ENCODE measurements at regions not wholly inside any gene's neighbourhood (a gene's known extent, or its start where the extent isn't known, plus 50 kb on each side); places are given as distances from the start of the nearest gene placed in this dataset.

DNA sequence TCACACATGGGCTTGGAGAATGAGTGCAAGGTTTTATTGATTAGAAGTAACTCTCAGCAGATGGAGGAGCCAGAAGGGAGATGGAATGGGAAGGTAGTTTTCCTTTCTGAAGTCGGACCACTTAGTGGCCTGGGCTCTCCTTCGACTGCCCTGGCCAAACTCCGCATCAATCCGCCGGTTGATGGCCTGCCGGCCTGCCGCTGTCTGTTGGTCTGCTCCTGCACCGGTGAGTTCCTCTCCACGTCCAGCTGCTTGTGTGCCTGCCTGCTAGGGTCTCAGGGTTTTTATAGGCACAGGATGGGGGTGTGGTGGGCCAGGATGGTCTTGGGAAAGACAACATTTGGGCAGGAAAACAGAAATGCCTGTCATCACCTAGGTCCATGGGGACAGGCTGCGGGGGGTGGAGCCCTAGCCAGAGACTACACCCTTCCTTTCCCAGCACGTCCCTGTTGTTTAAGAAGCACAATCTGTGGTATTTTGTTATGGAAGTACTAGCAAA, 837.0 kb downstream of the PDCD6IP start:
- H3K4me3 ChIP-seq (replicated peaks in 1 of 3), result no peak overlapping the region
- intact Hi-C loops (cut with DNase I), result no loop called here
- no peaks in the 10 kb centered on the region for H3K36me3 ChIP-seq
- 75 to 76% methylated on average over 9 to 11 of the region's 11 CpGs for WGBS, 2 donors
- TF ChIP-seq, protein P1, sequence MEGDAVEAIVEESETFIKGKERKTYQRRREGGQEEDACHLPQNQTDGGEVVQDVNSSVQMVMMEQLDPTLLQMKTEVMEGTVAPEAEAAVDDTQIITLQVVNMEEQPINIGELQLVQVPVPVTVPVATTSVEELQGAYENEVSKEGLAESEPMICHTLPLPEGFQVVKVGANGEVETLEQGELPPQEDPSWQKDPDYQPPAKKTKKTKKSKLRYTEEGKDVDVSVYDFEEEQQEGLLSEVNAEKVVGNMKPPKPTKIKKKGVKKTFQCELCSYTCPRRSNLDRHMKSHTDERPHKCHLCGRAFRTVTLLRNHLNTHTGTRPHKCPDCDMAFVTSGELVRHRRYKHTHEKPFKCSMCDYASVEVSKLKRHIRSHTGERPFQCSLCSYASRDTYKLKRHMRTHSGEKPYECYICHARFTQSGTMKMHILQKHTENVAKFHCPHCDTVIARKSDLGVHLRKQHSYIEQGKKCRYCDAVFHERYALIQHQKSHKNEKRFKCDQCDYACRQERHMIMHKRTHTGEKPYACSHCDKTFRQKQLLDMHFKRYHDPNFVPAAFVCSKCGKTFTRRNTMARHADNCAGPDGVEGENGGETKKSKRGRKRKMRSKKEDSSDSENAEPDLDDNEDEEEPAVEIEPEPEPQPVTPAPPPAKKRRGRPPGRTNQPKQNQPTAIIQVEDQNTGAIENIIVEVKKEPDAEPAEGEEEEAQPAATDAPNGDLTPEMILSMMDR (IDR thresholded peaks at IDR 0.05), result no peak
- TF ChIP-seq POLR2A (IDR thresholded peaks at IDR 0.05), result no peak
- no peak overlapping the region for H3K27ac ChIP-seq
- DNase-seq, result no peak
- no peaks in the 10 kb centered on the region for H3K27me3 ChIP-seq
- H3K4me1 ChIP-seq, result no peaks in the 10 kb centered on the region
- H3K9me3 ChIP-seq, result no peaks in the 10 kb centered on the region

DNA sequence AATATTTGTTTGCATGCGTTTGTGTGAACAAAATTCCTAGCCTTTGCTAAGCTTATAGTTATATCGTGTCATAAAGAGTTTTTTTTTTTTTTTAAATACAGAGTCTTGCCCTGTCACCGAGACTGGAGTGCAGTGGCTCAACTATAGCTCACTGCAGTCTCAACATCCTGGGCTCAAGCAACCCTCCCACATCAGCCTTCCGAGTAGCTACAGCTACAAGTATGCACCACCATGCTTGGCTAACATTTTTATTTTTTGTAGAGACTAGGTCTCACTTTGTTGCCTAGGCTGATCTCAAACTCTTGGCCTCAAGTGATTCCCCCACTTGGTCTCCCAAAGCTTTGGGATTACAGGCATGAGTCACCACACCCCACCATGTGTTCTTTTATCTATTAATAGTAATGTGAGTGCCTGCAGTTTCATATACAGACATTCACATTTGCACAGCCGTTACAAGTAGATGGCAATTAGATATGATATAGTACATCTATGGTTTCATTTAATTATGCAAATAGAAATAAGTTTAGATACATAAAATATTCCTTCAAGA, 848.6 kb downstream of the PDCD6IP start:
- intact Hi-C loops (cut with DNase I), result no loop called here
- no peaks in the 10 kb centered on the region for H3K36me3 ChIP-seq
- no peak for DNase-seq
- 68 to 74% methylated on average over 5 of the region's 5 CpGs for WGBS, 2 donors
- no peaks in the 10 kb centered on the region for H3K4me1 ChIP-seq
- H3K4me3 ChIP-seq (replicated peaks in 1 of 3), result no peak overlapping the region
- H3K27ac ChIP-seq, result no peak overlapping the region
- TF ChIP-seq, protein P1 (IDR thresholded peaks at IDR 0.05), result no peak
- TF ChIP-seq POLR2A (IDR thresholded peaks at IDR 0.05), result no peak
- H3K9me3 ChIP-seq, result no peaks in the 10 kb centered on the region
- no peaks in the 10 kb centered on the region for H3K27me3 ChIP-seq

DNA sequence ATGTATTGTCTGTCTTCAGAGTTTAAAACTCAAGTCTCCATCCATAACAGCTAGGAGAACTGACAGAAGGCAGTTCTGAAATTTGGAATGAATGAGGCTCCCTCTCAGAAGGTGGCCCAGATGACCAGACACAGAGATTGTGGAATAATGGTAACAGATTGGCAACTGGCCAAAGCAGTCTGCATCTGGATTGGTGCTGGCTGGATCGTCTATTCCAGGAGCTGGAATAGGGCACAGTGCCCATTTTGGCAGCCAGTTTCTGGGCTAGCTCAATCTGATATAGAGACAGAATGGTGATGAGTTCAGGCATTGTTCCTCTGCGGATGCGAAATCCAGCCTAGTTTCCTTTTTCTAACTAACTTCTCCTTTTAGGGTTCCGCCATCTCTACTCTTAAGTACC, 851.7 kb downstream of the PDCD6IP start:
- no peaks in the 10 kb centered on the region for H3K27me3 ChIP-seq
- H3K36me3 ChIP-seq, result no peaks in the 10 kb centered on the region
- H3K27ac ChIP-seq, result no peak overlapping the region
- no peaks in the 10 kb centered on the region for H3K4me1 ChIP-seq
- TF ChIP-seq POLR2A (IDR thresholded peaks at IDR 0.05), result no peak
- TF ChIP-seq, protein P1 (IDR thresholded peaks at IDR 0.05), result no peak
- 86 to 87% methylated on average over 4 of the region's 4 CpGs for WGBS, 2 donors
- no peaks in the 10 kb centered on the region for H3K9me3 ChIP-seq
- DNase-seq, result no peak
- no peak overlapping the region for H3K4me3 ChIP-seq (replicated peaks in 1 of 3)
- intact Hi-C loops (cut with DNase I), result no loop called here

DNA sequence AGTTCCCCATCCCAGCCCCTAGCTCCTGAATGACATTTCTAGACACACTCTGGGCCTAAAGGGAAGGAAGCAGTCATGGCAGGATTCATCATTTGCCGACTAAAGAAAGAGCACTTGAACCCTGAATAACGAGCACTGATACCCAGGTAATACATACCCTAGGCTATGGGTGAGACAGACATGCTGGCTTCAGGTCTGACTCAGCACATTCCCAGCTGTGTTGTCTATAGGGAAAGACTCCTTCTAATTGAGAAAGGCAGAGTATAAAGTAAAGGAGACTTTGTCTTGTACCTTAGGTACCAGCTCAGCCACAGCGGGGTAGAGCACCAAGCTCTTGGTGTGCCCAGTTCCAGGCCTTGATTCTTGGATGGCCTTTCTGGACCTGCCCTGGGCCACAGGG, 870.5 kb downstream of the PDCD6IP start:
- intact Hi-C loops (cut with DNase I), result no loop called here
- 82 to 91% methylated on average over 3 of the region's 3 CpGs for WGBS, 2 donors

DNA sequence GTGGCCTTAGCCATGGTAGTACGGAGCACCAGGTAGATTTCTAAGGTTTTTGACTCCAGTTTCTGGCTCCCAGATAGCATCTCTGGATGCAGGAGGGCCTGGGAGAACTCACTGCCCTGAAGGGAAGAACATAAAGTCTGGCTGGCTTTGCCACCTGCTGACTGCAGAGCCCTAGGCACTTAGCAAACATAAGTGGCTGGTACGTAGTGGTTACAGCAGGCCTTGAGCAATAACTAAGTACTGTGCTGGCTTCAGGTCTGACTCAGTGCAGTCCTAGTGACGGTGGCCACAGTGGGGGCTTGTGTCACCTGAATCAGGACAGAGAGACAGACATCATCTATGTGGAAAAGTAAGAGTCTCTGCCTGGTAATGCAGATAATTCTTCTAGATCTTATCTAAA, 871.1 kb downstream of the PDCD6IP start:
- Histone ChIP-seq H3K4me3 (replicated peaks in 1 of 3) (no peak overlapping the region), H3K36me3 (no peaks in the 10 kb centered on the region), H3K4me1 (no peaks in the 10 kb centered on the region), H3K27me3 (no peaks in the 10 kb centered on the region), H3K9me3 (no peaks in the 10 kb centered on the region), H3K27ac (no peak overlapping the region)
- intact Hi-C loops (cut with DNase I), result no loop called here
- WGBS, 2 donors, result 74 to 76% methylated on average over 3 of the region's 3 CpGs
- TF ChIP-seq POLR2A (IDR thresholded peaks at IDR 0.05), result no peak
- TF ChIP-seq, protein P1 (IDR thresholded peaks at IDR 0.05), result no peak
- no peak for DNase-seq

More for the DNA sequence above, 870.5 kb downstream of the PDCD6IP start:
- no peaks in the 10 kb centered on the region for H3K27me3 ChIP-seq
- no peaks in the 10 kb centered on the region for H3K36me3 ChIP-seq
- no peak overlapping the region for H3K4me3 ChIP-seq (replicated peaks in 1 of 3)
- DNase-seq, result no peak
- TF ChIP-seq POLR2A (IDR thresholded peaks at IDR 0.05), result no peak
- TF ChIP-seq, protein P1 (IDR thresholded peaks at IDR 0.05), result no peak
- no peaks in the 10 kb centered on the region for H3K4me1 ChIP-seq
- H3K9me3 ChIP-seq, result no peaks in the 10 kb centered on the region
- H3K27ac ChIP-seq, result no peak overlapping the region
